GM12864 (cell line): ENCODE measurements at regions not wholly inside any gene's neighbourhood (a gene's known extent, or its start where the extent isn't known, plus 50 kb on each side); places are given as distances from the start of the nearest gene placed in this dataset.

Experiments used
- DNase-seq: peaks from one replicate; pipeline ENCODE4 v3.0.0-alpha.2; 2011; ENCODE audit warnings: low read depth
- H3K4me3 ChIP-seq: 2 replicates; pipeline ENCODE4 v1.5.1; 2011; ENCODE audit warnings: mild to moderate bottlenecking, low read depth, low read length, control low read depth
- TF ChIP-seq, protein P1 (sequence below): IDR thresholded peaks from 2 replicates; pipeline ENCODE4 v1.5.1; 2011; ENCODE audit warnings: low read depth, mild to moderate bottlenecking, moderate library complexity, low read length, control low read depth, inconsistent platforms; ENCODE audit errors: missing control alignments

DNA sequence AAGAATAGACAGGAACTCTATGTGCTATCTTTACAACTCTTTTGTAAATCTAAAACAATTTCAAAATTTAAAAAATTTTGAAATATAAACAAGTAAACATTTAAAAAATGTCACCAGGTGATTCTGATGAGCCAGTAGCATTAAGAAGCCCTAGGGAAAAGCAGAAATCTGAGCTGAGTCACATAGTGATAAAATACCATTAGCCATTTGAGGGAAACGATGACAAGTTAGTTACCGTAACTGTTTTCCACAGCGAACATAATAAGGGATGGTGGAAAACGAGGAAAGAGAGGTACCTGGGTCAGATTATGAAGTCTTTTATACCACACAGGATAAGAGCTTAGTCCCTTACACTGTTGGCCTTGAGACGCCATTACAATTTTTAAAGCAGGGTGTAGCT, 55.5 kb downstream of the PRR15 start:
- no peak for DNase-seq
- TF ChIP-seq, protein P1, sequence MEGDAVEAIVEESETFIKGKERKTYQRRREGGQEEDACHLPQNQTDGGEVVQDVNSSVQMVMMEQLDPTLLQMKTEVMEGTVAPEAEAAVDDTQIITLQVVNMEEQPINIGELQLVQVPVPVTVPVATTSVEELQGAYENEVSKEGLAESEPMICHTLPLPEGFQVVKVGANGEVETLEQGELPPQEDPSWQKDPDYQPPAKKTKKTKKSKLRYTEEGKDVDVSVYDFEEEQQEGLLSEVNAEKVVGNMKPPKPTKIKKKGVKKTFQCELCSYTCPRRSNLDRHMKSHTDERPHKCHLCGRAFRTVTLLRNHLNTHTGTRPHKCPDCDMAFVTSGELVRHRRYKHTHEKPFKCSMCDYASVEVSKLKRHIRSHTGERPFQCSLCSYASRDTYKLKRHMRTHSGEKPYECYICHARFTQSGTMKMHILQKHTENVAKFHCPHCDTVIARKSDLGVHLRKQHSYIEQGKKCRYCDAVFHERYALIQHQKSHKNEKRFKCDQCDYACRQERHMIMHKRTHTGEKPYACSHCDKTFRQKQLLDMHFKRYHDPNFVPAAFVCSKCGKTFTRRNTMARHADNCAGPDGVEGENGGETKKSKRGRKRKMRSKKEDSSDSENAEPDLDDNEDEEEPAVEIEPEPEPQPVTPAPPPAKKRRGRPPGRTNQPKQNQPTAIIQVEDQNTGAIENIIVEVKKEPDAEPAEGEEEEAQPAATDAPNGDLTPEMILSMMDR, result no peak

DNA sequence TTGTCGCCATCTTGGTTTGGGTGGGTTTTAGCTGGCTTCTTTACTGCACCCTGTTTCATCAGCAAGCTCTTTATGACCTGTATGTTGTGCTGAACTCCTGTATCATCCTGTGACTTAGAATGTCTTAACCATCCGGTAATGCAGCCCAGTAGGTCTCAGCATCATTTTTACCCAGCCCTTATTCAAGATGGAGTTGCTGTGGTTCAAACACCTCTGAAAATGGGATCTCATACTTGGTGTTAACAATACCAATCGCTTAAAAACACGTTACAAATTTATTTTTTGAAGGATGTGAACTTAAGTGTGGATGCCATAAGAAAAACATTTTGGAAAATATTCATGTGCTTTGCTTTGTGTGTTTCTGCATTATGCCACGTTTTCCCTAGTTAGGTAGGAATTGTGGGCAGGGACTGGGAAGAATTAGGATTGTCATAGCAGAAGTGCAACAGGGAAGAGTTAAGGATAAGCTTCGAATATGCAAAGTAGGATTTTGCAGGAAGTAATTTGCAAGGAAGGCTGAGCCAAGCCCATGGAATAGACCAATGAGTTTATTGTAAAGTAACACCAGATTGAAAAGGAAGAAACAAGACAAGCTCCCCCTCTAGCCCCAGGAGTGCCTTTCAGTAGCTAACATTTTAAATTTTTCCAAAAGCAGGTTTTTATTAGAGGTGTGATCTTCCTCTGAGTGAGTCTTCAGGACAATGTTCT, 56.4 kb downstream of the PRR15 start:
- no peak for DNase-seq
- H3K4me3 ChIP-seq, result no peak overlapping the region
- TF ChIP-seq, protein P1, result no peak

More for the DNA sequence above, 55.5 kb downstream of the PRR15 start:
- H3K4me3 ChIP-seq, result no peak overlapping the region

DNA sequence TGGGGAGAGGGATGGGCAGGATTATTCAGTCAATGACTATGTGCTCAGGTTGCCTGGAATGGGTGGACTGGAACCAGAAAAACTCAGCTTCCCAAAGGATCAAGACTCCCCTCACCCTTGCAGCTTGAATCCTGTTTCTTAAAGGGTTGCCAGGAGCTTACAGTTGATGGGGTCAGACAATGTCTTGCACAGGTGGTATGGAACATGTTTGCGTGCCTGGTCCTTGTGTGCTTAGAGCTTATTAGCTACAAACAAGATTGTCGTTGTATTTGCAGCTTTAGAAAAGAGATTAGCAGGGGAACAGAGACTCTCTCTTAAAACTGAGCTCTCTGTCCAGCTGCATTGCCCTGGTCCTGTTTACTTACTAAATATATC, 56.9 kb downstream of the PRR15 start:
- H3K4me3 ChIP-seq, result no peak overlapping the region
- TF ChIP-seq, protein P1, result no peak
- no peak for DNase-seq

DNA sequence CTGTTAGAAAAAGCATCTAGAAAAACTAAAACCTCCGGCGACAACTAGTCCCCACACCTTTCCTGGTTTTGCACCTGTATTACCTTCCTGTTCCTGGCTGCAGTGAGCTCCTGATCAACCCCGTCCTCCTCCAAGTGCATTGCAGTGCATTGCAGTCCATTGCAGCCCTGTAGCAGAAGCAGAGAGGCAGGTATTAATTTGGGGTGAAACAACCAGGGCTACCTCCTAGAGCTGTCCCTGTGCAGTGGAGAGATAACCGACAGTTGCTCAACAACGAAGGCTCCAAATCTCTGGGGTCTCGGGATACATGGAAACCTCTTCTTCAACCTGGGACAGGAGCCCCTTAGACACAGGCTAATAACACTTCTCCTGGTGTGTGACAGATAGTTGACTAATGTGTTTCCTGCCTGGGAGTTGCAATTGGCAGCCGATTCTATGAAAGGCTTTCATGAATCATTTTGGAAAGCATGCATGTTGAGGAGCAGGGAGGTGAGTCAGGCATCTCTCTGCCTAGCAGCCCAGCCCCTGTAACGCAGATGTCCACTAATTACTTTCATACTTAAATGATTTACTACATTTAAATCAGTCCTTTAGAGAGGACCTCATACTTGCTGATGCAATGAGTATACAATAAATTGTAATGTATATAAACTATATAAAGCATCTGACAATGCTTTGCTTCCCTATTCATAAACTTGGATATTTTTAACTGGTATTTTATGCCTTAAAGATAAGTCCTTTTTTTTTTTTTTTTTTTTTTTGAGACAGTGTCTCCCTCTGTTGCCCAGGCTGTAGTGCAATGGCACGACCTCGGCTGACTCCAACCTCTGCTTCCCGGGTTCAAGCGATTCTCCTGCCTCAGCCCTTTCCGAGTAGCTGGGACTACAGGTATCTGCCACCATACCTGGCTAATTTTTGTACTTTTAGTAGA, 59.0 kb downstream of the PRR15 start:
- DNase-seq, result no peak
- no peak overlapping the region for H3K4me3 ChIP-seq
- TF ChIP-seq, protein P1, result no peak

DNA sequence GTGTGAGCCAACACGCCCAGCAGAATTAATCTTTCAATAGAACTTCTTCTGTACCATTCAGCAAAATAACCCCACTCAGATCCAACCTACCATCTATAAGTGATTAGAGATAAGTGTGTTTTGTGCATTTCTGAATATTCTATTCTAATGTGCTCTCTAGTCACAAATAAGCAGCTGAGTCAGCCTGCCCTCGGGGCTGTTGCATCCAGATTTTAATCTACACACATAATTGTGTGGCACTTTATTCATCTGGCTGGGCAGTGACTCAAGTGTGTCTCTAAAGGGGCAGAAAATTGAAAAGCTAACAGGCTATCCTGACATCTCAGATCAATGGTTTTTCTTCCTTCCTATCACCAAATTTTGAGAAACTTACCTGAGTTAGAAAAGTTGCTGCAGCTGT, 60.3 kb downstream of the PRR15 start:
- no peak for DNase-seq
- no peak overlapping the region for H3K4me3 ChIP-seq
- TF ChIP-seq, protein P1, result no peak

DNA sequence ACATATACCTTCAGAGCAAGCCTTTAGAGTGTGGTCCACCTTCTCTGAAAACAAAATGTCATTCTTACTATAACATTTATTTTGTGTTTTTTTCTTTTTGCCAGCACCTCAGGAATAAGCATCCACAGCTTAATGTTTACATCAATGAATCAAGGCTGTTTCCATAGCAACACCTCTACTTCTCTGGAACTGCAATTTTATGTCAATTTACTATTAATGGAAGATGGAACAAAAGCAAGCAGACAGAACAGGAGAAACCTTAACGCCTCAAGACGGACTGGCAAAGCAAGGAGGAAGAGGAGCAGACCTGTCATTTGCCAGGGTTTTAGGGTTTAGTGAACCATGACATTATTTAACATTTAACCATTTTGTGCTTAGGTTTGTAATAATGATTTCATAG, 63.1 kb downstream of the PRR15 start:
- TF ChIP-seq, protein P1, result no peak
- H3K4me3 ChIP-seq, result no peak overlapping the region
- DNase-seq, result no peak
